ENCODE measurements at regions not wholly inside any gene's neighbourhood (a gene's known extent, or its start where the extent isn't known, plus 50 kb on each side); places are given as distances from the start of the nearest gene placed in this dataset.
A peak's percentile ranks its signal among the peaks of the same experiment; 100 is the strongest.

- DNase-seq: no peak
Observed at GRCh38 chr1:199121047-199121446, 482.2 kb downstream of the PTPRC start.

GRCh38 chr1:199122085-199122484, 483.2 kb downstream of the PTPRC start:
- DNase-seq: no peak

- no peak for DNase-seq
Observed at GRCh38 chr1:199122532-199123311, 483.9 kb downstream of the PTPRC start.

GRCh38 chr1:199123615-199124014, 484.8 kb downstream of the PTPRC start:
- no peak for DNase-seq

- no peak for DNase-seq
Observed at GRCh38 chr1:199124351-199124750, 485.5 kb downstream of the PTPRC start.

GRCh38 chr1:199129247-199129646, 490.4 kb downstream of the PTPRC start:
- no peak for DNase-seq

- no peak for DNase-seq
Observed at GRCh38 chr1:199132006-199132405, 493.2 kb downstream of the PTPRC start.

- no peak for DNase-seq
Observed at GRCh38 chr1:199135901-199136300, 497.1 kb downstream of the PTPRC start.

GRCh38 chr1:199138061-199138460, 499.2 kb downstream of the PTPRC start:
- DNase-seq: no peak

GRCh38 chr1:199149591-199149990, 510.8 kb downstream of the PTPRC start:
- no peak for DNase-seq

GRCh38 chr1:199150756-199151155, 511.9 kb downstream of the PTPRC start:
- no peak for DNase-seq

- DNase-seq: no peak
Observed at GRCh38 chr1:199151634-199152425, 513.0 kb downstream of the PTPRC start.

GRCh38 chr1:199152676-199153075, 513.8 kb downstream of the PTPRC start:
- DNase-seq: no peak

GRCh38 chr1:199155166-199156019, 516.6 kb downstream of the PTPRC start:
- DNase-seq: no peak

- DNase-seq: no peak
Observed at GRCh38 chr1:199157494-199157893, 518.7 kb downstream of the PTPRC start.

GRCh38 chr1:199160521-199161318, 521.9 kb downstream of the PTPRC start:
- no peak for DNase-seq

GRCh38 chr1:199161319-199161680, 522.5 kb downstream of the PTPRC start:
- no peak for DNase-seq

- peak in 1 of 2 experiments; percentile 21 for DNase-seq
Observed at GRCh38 chr1:199161766-199162303, 523.0 kb downstream of the PTPRC start.

- DNase-seq: no peak
Observed at GRCh38 chr1:199163267-199163666, 524.4 kb downstream of the PTPRC start.

GRCh38 chr1:199163670-199164069, 524.8 kb downstream of the PTPRC start:
- no peak for DNase-seq

GRCh38 chr1:199167460-199167859, 528.6 kb downstream of the PTPRC start:
- no peak for DNase-seq
